ENCODE measurements at regions not wholly inside any gene's neighbourhood (a gene's known extent, or its start where the extent isn't known, plus 50 kb on each side); places are given as distances from the start of the nearest gene placed in this dataset.
"Not testable (repeated sequence)": the region's sequence is repeated elsewhere in the genome, so short reads cannot be mapped to it uniquely, and the experiment has no call there.

DNA sequence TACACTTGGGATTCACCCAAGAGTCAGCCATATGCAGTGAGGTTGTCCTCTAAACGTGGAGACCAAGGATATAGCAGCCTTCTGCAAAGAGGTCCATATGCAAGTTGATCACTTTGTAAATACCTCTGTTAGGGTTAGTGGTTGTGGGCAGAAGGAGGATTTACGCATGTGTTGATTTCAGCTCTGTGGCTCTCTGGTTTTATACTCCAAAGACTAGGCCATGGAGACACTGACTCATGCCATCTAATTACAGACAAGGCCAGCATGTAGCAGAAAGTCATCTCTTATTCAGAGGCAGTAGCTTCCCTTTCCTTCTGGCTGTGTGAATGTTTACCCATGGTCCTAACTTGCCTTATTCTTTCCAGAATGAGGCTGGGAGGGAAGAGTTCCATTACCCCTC, 140.9 kb upstream of the GOLGA6L4 start:
- not testable (repeated sequence) for H3K4me3 ChIP-seq (ENCODE audit: control insufficient read depth, low read depth, low read length); DNase-seq (ENCODE audit: low read depth)

DNA sequence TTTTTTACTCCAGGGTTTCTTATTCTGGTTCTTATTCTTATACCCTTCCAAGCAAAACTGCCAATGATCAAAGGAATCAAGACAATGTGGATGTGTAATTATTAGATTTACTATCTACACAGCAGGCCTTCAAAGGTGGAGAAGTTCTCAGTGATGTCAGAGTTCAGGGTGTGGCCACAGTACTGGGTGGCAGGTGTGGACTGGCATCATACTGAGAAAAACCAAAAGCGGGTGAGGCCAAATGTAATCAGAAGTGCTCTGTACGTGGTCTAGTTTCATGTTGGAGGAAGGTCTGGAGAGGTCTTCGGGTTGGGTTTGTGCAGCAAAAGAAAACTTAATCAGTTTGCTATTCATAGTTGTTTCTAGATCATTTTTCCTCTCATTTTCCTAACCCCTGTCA, 138.5 kb upstream of the GOLGA6L4 start:
- not testable (repeated sequence) for H3K4me3 ChIP-seq (ENCODE audit: control insufficient read depth, low read depth, low read length); DNase-seq (ENCODE audit: low read depth)

DNA sequence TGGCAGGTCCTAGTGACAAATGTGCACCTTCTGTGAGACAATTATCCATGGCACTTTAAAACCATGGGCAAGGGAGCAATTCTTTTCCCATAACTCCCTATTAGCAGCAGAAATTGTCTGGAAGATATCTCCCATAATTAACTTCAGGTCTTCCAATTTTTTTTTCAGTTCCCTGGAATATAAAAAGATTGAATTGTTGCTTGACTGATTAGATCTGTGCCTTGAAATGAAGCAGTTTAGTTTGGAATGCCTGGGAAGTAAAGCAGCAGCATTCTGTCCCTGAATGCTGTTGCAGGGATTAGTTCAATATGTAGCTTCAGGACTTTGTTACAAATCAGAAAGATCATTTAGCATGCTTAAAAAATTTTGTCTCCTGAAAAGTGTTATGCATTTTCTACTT, 137.0 kb upstream of the GOLGA6L4 start:
- DNase-seq (ENCODE audit: low read depth), result no peak
- TF ChIP-seq, protein P1, sequence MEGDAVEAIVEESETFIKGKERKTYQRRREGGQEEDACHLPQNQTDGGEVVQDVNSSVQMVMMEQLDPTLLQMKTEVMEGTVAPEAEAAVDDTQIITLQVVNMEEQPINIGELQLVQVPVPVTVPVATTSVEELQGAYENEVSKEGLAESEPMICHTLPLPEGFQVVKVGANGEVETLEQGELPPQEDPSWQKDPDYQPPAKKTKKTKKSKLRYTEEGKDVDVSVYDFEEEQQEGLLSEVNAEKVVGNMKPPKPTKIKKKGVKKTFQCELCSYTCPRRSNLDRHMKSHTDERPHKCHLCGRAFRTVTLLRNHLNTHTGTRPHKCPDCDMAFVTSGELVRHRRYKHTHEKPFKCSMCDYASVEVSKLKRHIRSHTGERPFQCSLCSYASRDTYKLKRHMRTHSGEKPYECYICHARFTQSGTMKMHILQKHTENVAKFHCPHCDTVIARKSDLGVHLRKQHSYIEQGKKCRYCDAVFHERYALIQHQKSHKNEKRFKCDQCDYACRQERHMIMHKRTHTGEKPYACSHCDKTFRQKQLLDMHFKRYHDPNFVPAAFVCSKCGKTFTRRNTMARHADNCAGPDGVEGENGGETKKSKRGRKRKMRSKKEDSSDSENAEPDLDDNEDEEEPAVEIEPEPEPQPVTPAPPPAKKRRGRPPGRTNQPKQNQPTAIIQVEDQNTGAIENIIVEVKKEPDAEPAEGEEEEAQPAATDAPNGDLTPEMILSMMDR (IDR thresholded peaks at IDR 0.05; ENCODE audit: control insufficient read depth, insufficient read depth, low read depth, low read length, missing control alignments), result no peak
- no peak overlapping the region for H3K4me3 ChIP-seq (ENCODE audit: control insufficient read depth, low read depth, low read length)

DNA sequence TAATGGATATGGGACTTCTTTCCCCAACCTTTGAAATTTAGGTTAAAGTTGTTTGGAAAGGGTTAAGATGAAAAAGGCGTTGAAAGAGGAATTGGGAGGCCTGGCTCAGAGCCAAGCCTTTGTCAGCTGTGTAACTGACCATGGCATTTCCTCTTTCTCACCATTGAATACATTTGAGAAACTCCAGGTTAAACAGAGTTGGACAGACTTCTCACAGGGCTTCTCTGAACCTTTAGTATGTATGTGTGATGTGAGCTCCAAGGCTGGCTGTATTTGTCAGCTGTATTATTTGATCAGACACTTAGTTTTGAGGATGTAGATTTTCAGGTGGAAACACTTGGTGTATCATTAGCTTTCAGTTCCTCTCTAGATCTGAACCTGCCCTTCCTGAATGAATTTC, 136.4 kb upstream of the GOLGA6L4 start:
- H3K4me3 ChIP-seq (ENCODE audit: control insufficient read depth, low read depth, low read length), result no peak overlapping the region
- no peak for DNase-seq (ENCODE audit: low read depth)
- TF ChIP-seq, protein P1 (IDR thresholded peaks at IDR 0.05; ENCODE audit: control insufficient read depth, insufficient read depth, low read depth, low read length, missing control alignments), result no peak

DNA sequence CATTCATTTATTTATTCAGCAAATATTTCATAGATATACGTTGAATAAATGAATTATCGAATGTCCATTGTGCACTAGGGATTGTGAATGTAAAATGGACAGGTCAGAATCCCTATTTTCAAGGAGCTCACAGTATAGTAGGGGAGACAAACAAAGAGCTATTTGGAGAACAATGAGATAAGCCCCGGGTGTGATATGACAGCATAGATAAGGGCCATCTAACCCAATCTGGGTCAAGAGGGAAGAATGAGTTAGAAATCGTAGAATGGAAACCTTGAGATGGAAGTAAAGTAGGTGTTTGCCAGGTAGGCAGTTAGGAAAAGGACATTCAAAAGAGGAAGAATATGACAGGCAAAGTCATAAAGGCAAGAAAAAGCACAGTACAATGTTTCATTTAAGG, 132.2 kb upstream of the GOLGA6L4 start:
- no peak for DNase-seq (ENCODE audit: low read depth)
- TF ChIP-seq, protein P1 (IDR thresholded peaks at IDR 0.05; ENCODE audit: control insufficient read depth, insufficient read depth, low read depth, low read length, missing control alignments), result no peak
- H3K4me3 ChIP-seq (ENCODE audit: control insufficient read depth, low read depth, low read length), result no peak overlapping the region

DNA sequence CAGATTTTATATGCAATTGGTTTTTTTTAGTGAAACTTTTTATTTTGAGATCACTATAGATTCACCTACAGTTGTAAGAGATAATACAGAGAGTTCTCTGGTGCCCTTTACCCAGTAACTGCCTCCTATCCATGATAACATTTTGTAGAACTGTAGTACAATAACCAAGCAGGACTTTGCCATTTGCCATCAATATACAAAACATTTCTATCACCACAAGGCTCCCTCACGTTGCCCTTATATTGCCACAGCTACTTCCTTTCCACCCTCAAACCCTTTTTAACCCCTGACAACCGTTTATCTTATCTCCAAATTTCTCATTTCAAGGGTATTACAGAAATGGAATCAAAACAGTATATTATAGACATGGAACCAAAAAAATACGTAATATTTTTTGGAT, 130.7 kb upstream of the GOLGA6L4 start:
- no peak for DNase-seq (ENCODE audit: low read depth)
- H3K4me3 ChIP-seq (ENCODE audit: control insufficient read depth, low read depth, low read length), result no peak overlapping the region
- TF ChIP-seq, protein P1 (IDR thresholded peaks at IDR 0.05; ENCODE audit: control insufficient read depth, insufficient read depth, low read depth, low read length, missing control alignments), result no peak

DNA sequence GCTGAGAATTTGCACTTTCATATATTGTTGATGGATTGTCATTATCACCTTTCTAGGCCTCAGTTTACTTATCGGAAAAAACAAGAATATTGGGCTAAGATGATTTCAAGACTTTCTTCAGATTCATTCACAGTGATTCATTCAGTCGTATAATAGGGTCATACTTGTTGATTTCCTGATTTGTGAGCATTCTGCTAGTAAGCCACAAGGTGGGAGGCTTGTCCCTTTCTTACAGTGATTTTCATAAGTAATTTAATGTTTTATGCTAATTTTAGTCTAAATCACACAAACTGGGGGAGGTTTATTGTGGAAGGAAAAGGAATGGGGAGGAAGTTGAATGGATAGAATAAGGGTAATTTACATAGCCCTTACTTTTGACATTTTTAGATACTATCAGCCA, 126.8 kb upstream of the GOLGA6L4 start:
- TF ChIP-seq, protein P1 (IDR thresholded peaks at IDR 0.05; ENCODE audit: control insufficient read depth, insufficient read depth, low read depth, low read length, missing control alignments), result peak; percentile 9
- no peak for DNase-seq (ENCODE audit: low read depth)
- H3K4me3 ChIP-seq (ENCODE audit: control insufficient read depth, low read depth, low read length), result no peak overlapping the region

DNA sequence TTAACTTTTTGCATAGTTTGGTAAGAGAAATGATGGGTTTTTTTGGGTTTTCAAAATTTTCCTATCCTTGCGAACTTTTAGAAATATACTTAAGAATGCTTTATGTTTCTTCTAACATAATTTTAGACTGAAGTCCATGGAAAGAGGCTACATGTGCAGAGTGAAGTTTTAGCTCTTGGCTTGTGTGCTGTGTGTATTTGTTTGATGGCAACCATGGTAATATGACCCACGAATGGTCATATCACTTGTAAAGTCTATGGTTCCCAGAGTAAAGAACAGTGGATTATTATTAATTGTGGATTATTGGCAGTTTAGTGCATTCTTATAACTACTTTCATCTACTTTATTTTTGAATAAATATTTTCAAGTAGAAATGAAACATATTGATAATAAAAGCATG, 124.0 kb upstream of the GOLGA6L4 start:
- H3K4me3 ChIP-seq (ENCODE audit: control insufficient read depth, low read depth, low read length), result no peak overlapping the region
- DNase-seq (ENCODE audit: low read depth), result no peak
- TF ChIP-seq, protein P1 (IDR thresholded peaks at IDR 0.05; ENCODE audit: control insufficient read depth, insufficient read depth, low read depth, low read length, missing control alignments), result no peak

Data from AG09309 (cell line).